CD14-positive monocyte (primary cell): ENCODE measurements at regions not wholly inside any gene's neighbourhood (a gene's known extent, or its start where the extent isn't known, plus 50 kb on each side); places are given as distances from the start of the nearest gene placed in this dataset.
"Not testable (repeated sequence)": the region's sequence is repeated elsewhere in the genome, so short reads cannot be mapped to it uniquely, and the experiment has no call there.

Source experiments
- DNase-seq, 3 donors: peaks; one replicate each; pipeline ENCODE4 v3.0.0-alpha.2; 2011 to 2022
- H2AFZ ChIP-seq: 2 replicates; pipeline ENCODE4 v1.6.0; 2012; ENCODE audit warnings: mild to moderate bottlenecking, low read depth, low read length, inconsistent platforms; ENCODE audit not compliant: insufficient read depth, poor library complexity, severe bottlenecking
- H3K27ac ChIP-seq, 2 donors: 1 replicate in 1 of 2; 2 replicates in 1 of 2; pipeline ENCODE4 v1.5.1; 2012 to 2013; ENCODE audit warnings: low read length in 2 of 2, control low read depth in 1 of 2, inconsistent platforms in 1 of 2, low read depth in 1 of 2, mild to moderate bottlenecking in 1 of 2
- H3K27me3 ChIP-seq, 2 donors: one replicate each; pipeline versions ENCODE4 v1.6.0 to v1.6.1; 2011 to 2013; ENCODE audit warnings: low read length in 2 of 2; ENCODE audit not compliant: control insufficient read depth in 2 of 2, insufficient read depth in 2 of 2
- H3K36me3 ChIP-seq, 2 donors: replicated peaks in 1 of 2; 1 replicate in 1 of 2; 2 replicates in 1 of 2; pipeline versions ENCODE4 v1.5.1 to v1.6.1; 2012 to 2013; ENCODE audit warnings: low read length in 2 of 2, control low read depth in 1 of 2, inconsistent platforms in 1 of 2, mild to moderate bottlenecking in 1 of 2; ENCODE audit not compliant: insufficient read depth in 2 of 2, control insufficient read depth in 1 of 2
- H3K4me1 ChIP-seq, 2 donors: 1 replicate in 1 of 2; 2 replicates in 1 of 2; pipeline versions ENCODE4 v1.5.1 to v1.6.1; 2012 to 2013; ENCODE audit warnings: low read length in 2 of 2, control low read depth in 1 of 2, inconsistent platforms in 1 of 2, mild to moderate bottlenecking in 1 of 2, moderate library complexity in 1 of 2; ENCODE audit not compliant: insufficient read depth in 2 of 2, control insufficient read depth in 1 of 2
- H3K4me2 ChIP-seq: replicated peaks from 2 replicates; pipeline ENCODE3; 2012; ENCODE audit warnings: low read length, moderate library complexity, mild to moderate bottlenecking; ENCODE audit not compliant: poor library complexity, severe bottlenecking; ENCODE audit errors: extremely low read depth
- H3K4me3 ChIP-seq, 3 experiments: fragments of 200-600 bp in 1 of 3; sonication (generic) in 1 of 3; replicated peaks in 1 of 3; 1 replicate in 2 of 3; 2 replicates in 1 of 3; pipeline ENCODE4 v1.5.1; 2011 to 2013; ENCODE audit warnings: low read length in 3 of 3, mild to moderate bottlenecking in 3 of 3, control low read depth in 2 of 3, low read depth in 2 of 3, inconsistent platforms in 1 of 3, moderate library complexity in 1 of 3
- H3K79me2 ChIP-seq: 2 replicates; pipeline ENCODE4 v1.6.0; 2012; ENCODE audit warnings: mild to moderate bottlenecking, control low read depth, inconsistent platforms, low read length, moderate library complexity; ENCODE audit not compliant: insufficient read depth
- H3K9ac ChIP-seq: 2 replicates; pipeline ENCODE4 v1.6.0; 2017; ENCODE audit warnings: low read length, mild to moderate bottlenecking; ENCODE audit not compliant: insufficient read depth, poor library complexity, severe bottlenecking
- H3K9me3 ChIP-seq, 2 donors: replicated peaks in 1 of 2; 1 replicate in 1 of 2; 2 replicates in 1 of 2; pipeline versions ENCODE4 v1.5.1 to v1.6.1; 2012 to 2013; ENCODE audit warnings: low read length in 2 of 2, control low read depth in 1 of 2; ENCODE audit not compliant: control insufficient read depth in 1 of 2, insufficient read depth in 1 of 2
- H4K20me1 ChIP-seq: 2 replicates; pipeline ENCODE4 v1.6.0; 2012; ENCODE audit warnings: mild to moderate bottlenecking, low read length, control low read depth, moderate library complexity; ENCODE audit not compliant: insufficient read depth
- H3K27ac Mint-ChIP-seq, 7 donors: one replicate each; pipeline ENCODE4 v1.8.0; 2020; ENCODE audit warnings: mild to moderate bottlenecking in 7 of 7, mixed read lengths in 7 of 7, moderate library complexity in 6 of 7, inconsistent platforms in 2 of 7
- H3K27me3 Mint-ChIP-seq, 3 donors: one replicate each; pipeline ENCODE4 v1.8.0; 2021 to 2022; ENCODE audit warnings: low read depth in 3 of 3, mild to moderate bottlenecking in 3 of 3, mixed read lengths in 3 of 3, moderate library complexity in 3 of 3, inconsistent platforms in 1 of 3
- H3K36me3 Mint-ChIP-seq, 2 donors: one replicate each; pipeline ENCODE4 v1.8.0; 2020; ENCODE audit warnings: mixed read lengths in 2 of 2, inconsistent platforms in 1 of 2, mild to moderate bottlenecking in 1 of 2
- H3K4me1 Mint-ChIP-seq: one replicate; pipeline ENCODE4 v1.8.0; 2020; ENCODE audit warnings: mild to moderate bottlenecking, mixed read lengths
- H3K4me3 Mint-ChIP-seq, 2 donors: one replicate each; pipeline ENCODE4 v1.8.0; 2020; ENCODE audit warnings: mild to moderate bottlenecking in 2 of 2, mixed read lengths in 2 of 2, moderate library complexity in 1 of 2
- H3K9me3 Mint-ChIP-seq, 7 donors: one replicate each; pipeline ENCODE4 v1.8.0; 2020 to 2022; ENCODE audit warnings: mixed read lengths in 7 of 7, mild to moderate bottlenecking in 6 of 7, moderate library complexity in 6 of 7, inconsistent platforms in 2 of 7
- WGBS: methylation state at CpG from one replicate; pipeline ENCODE4 v1.1.5; 2013; ENCODE audit warnings: missing lambda C conversion rate; ENCODE audit not compliant: insufficient coverage; 5-methylcytosine and 5-hydroxymethylcytosine counted together
- intact Hi-C, 2 donors: fragments of 100-400 bp; cut with micrococcal nuclease; formaldehyde crosslinking; loops; one replicate each; pipeline versions ENCODE4 v1.15.0 to v1.15.1; 2023
- TF ChIP-seq, protein P1 (sequence below): fragments of 200-600 bp; IDR thresholded peaks from one replicate; pipeline ENCODE4 v1.8.0; 2022; ENCODE audit warnings: antibody characterized with exemption, mild to moderate bottlenecking

DNA sequence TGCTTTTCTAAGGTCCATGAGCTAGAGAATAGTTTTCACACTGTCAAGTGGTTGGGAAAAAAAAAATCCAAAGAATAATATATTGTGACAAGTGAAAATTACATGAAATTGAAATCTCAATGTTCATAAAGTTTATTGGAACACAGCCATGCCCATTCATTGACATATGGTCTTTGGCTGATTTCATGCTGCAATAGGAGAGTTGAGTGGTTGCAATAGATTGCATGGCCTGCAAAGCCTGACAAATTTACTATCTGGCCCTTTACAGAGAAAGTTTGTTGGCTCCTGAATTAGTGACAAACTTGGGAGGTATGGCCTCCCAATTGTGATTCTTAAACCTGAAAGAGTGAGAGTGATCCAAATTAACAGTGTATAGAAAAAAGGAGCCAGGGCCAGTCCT, 115.5 kb upstream of the FAM9C start:
- TF ChIP-seq, protein P1, sequence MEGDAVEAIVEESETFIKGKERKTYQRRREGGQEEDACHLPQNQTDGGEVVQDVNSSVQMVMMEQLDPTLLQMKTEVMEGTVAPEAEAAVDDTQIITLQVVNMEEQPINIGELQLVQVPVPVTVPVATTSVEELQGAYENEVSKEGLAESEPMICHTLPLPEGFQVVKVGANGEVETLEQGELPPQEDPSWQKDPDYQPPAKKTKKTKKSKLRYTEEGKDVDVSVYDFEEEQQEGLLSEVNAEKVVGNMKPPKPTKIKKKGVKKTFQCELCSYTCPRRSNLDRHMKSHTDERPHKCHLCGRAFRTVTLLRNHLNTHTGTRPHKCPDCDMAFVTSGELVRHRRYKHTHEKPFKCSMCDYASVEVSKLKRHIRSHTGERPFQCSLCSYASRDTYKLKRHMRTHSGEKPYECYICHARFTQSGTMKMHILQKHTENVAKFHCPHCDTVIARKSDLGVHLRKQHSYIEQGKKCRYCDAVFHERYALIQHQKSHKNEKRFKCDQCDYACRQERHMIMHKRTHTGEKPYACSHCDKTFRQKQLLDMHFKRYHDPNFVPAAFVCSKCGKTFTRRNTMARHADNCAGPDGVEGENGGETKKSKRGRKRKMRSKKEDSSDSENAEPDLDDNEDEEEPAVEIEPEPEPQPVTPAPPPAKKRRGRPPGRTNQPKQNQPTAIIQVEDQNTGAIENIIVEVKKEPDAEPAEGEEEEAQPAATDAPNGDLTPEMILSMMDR: no peak
- Mint-ChIP-seq H3K9me3 (peaks cover 0 to 5% (median 3%) of the 10 kb centered on the region in 7 donors), H3K4me1 (peaks cover 1% of the 10 kb centered on the region), H3K4me3 (no peak overlapping the region), H3K27me3 (peaks cover 1 to 44% (median 4%) of the 10 kb centered on the region in 3 donors), H3K36me3 (no peaks in the 10 kb centered on the region), H3K27ac (no peak overlapping the region)
- intact Hi-C loops: loop anchor here in 1 of 2 donors (10.0 kb wide), 1 partner anchor 45 kb away; no protein-coding TSS in a partner anchor
- Histone ChIP-seq H3K4me3 (no peak overlapping the region), H3K36me3 (no peaks in the 10 kb centered on the region), H3K4me1 (no peaks in the 10 kb centered on the region), H3K27me3 (peaks cover 0 to 33% of the 10 kb centered on the region in 2 donors), H3K9ac (no peak overlapping the region), H3K27ac (no peak overlapping the region), H2AFZ (no peak overlapping the region), H3K4me2 (no peak overlapping the region), H3K79me2 (no peaks in the 10 kb centered on the region), H4K20me1 (no peaks in the 10 kb centered on the region), H3K9me3 (no peaks in the 10 kb centered on the region)
- no peak for DNase-seq

DNA sequence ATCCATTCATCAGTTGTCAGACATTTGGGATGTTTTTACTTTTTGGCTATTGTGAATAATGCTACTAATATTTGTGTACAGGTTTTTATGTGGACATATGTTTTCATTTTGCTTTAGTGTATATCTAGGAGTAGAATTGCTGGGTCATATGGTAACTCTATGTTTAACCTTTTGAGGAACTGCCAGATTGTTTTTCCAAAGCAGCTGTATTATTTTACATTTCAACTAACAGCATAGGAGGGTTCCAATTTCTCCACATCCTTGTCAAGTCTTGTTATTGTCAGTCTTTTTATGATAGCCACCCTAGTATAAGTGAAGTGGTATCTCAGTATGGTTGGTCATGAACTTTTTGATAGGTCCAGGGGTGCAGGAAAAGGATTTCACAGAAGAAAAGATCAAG, 114.5 kb upstream of the FAM9C start:
- intact Hi-C loops: no loop called here
- peaks cover 0 to 41% (median 1%) of the 10 kb centered on the region in 3 donors for H3K27me3 Mint-ChIP-seq
- Histone ChIP-seq H3K9ac (no peak overlapping the region), H3K79me2 (no peaks in the 10 kb centered on the region), H2AFZ (no peak overlapping the region), H3K4me1 (no peaks in the 10 kb centered on the region), H3K36me3 (no peaks in the 10 kb centered on the region), H3K9me3 (peaks cover 3 to 7% of the 10 kb centered on the region in 2 donors), H4K20me1 (no peaks in the 10 kb centered on the region), H3K27me3 (peaks cover 0 to 28% of the 10 kb centered on the region in 2 donors), H3K27ac (no peak overlapping the region), H3K4me3 (no peak overlapping the region), H3K4me2 (no peak overlapping the region)
- TF ChIP-seq, protein P1: no peak
- peaks cover 3 to 11% (median 10%) of the 10 kb centered on the region in 7 donors for H3K9me3 Mint-ChIP-seq
- DNase-seq: no peak
- H3K36me3 Mint-ChIP-seq: no peaks in the 10 kb centered on the region
- peaks cover 1% of the 10 kb centered on the region for H3K4me1 Mint-ChIP-seq
- no peak overlapping the region for H3K27ac Mint-ChIP-seq
- H3K4me3 Mint-ChIP-seq: no peak overlapping the region

DNA sequence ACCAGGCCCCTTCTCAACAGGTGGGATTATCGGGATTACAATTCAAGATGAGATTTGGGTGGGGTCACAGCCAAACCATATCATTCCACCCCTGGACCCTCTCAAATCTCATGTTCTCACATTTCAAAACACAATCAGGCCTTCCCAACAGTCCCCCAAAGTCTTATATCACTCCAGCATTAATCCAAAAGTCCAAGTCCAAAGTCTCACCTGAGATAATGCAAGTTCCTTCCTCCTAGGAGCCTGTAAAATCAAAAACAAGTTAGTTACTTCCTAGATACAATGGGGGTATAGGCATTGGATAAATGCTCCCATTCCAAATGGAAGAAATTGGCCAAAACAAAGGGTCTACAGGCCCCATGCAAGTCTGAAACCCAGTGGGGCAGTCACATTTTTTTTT, 111.1 kb upstream of the FAM9C start:
- H3K4me1 Mint-ChIP-seq, H3K79me2 ChIP-seq, H3K36me3 Mint-ChIP-seq, H3K27ac ChIP-seq, H3K4me3 Mint-ChIP-seq, H2AFZ ChIP-seq, intact Hi-C loops, H3K4me3 ChIP-seq, H3K36me3 ChIP-seq, H4K20me1 ChIP-seq, H3K4me2 ChIP-seq, H3K4me1 ChIP-seq, DNase-seq, H3K9ac ChIP-seq, H3K27ac Mint-ChIP-seq: not testable (repeated sequence)
- no CpG with 5 or more reads among the region's 1 CpG for WGBS
- Histone ChIP-seq H3K9me3 (peaks cover 12 to 26% of the 10 kb centered on the region in 2 donors), H3K27me3 (peaks cover 0 to 12% of the 10 kb centered on the region in 2 donors)
- H3K9me3 Mint-ChIP-seq: peaks cover 8 to 28% (median 22%) of the 10 kb centered on the region in 7 donors
- peaks cover 0 to 39% (median 0%) of the 10 kb centered on the region in 3 donors for H3K27me3 Mint-ChIP-seq
